Femur (tissue), 1 donor: ENCODE measurements at regions not wholly inside any gene's neighbourhood (a gene's known extent, or its start where the extent isn't known, plus 50 kb on each side); places are given as distances from the start of the nearest gene placed in this dataset.

Experiments
- DNase-seq: peaks from one replicate; pipeline ENCODE4 v3.0.0-alpha.2; 2017

- no peak for DNase-seq
Measured at GRCh38 chr6:94510877-94511276, 1066.5 kb upstream of the MANEA start.

DNA sequence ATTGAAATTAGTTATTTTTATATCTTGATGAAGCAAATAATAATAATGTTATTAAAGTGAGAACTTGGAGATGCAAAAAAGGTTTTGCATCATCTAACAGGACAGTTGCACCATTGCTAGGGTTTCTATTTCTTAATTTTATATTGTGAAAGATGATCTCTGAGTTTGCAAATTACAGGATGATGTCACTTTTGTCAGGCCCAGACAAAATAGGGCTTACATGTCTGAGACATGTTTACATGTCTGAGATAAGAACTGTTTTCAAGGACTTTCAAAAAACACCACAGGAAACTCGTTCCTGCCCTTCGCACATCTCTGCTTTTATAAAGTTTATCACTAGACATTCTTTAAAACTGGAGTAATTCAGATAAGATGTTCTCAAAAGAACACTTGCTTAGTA is 1075.8 kb upstream of the MANEA start:
- no peak for DNase-seq

GRCh38 chr6:94498099-94498498 is 1078.7 kb upstream of the EPHA7 start:
- no peak for DNase-seq

DNA sequence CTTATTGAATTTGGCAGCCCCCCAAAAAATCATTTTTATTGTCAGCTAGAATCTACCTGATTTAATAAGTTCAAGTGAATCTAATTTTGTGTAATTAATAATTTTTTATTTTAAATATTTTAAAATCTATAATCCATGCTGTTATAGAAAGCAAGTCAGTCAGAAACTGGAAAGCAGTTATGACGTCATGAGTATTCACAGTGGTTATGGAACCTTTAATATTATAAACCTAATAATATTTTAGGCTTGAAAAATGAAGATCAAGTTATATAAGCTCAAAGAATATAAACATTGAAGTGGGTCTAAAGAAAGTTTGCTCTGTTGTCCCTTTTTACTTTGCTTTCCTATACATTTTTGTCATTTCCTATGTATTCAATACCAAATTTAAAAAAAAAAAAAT is 1075.1 kb upstream of the EPHA7 start:
- DNase-seq, result no peak

- no peak for DNase-seq
Measured at GRCh38 chr6:94487371-94487770, 1068.0 kb upstream of the EPHA7 start.

DNA sequence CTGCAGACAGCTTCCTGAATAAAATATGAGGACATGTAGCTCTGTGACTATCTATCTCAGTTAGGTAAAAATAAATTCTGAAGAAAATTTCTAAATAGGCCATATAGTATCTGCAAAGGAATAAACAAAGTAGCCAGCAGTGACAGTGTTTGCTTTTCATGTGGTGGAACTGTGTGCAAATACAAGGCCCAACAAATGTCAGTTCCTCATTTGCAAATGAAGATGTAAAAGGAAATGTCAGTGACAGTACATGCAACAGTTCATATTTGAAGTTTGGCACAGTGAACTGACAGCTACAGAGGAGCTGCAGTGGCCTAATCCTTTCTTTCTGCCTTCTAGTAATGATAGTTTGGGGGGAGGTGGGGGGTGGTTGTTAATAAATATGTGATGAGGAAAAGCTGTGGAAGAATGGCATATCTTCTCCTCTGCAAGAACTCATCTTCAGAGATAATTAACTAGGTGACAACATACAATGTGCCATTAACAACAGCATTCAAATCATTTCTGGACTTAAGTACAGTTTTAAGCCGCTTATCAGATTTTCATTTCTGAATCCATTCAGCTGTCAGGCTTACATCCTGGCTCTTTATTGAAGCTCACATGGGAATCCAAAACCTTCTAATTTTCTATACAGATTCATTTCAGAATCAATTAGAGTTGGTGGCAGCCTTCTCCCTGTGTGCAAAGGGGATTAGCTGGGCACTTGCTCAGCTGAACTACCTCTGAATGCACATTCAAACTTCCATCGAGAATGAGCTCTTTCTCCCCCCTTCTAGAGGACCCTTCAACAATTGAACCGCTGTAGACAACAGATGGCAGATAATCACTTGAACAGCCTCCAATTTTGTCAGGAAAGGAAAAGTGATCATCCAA is 1059.0 kb upstream of the EPHA7 start:
- no peak for DNase-seq

DNA sequence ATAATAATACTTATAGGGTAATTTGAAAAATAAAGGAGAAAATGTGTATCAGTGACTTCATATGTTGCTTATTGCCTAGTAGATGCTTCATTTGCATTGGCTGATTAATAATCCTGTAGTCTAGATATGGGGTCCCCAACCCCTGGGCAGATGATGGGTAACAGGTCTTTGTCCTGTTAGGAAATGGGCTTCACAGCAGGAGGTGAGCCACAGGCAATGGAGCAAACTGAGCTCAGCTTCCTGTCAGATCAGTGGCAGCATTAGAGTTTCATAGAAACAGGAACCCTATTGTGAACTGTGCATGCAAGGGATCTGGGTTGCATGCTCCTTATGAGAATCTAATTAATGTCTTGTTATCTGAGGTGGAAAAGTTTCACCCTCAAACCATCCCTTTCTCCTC is 1049.5 kb upstream of the EPHA7 start:
- DNase-seq, result no peak

DNA sequence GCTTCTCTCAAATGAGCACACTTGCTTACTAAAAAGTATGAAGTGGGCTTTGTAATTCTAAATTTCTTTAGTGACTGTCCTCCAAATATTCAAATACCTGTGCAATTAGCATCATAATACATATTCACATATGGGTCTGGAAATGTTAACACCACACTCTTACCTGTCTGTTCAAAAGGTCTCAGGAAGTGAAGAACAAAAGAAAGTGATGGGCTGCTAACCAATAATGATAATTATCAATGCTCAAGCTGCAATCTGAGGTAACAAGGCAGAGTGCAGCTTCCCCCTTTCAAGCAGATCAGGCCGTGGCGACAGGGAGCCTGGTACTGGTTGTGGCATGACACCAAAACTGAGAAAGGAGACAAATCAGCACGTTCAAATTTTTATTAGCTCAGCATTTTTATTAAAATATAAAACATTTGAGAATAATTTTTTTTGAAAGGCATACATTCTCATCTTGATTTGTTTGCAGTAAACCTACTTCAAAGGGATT is 1044.7 kb upstream of the EPHA7 start:
- DNase-seq, result no peak

GRCh38 chr6:94463306-94463705 is 1043.9 kb upstream of the EPHA7 start:
- no peak for DNase-seq

DNA sequence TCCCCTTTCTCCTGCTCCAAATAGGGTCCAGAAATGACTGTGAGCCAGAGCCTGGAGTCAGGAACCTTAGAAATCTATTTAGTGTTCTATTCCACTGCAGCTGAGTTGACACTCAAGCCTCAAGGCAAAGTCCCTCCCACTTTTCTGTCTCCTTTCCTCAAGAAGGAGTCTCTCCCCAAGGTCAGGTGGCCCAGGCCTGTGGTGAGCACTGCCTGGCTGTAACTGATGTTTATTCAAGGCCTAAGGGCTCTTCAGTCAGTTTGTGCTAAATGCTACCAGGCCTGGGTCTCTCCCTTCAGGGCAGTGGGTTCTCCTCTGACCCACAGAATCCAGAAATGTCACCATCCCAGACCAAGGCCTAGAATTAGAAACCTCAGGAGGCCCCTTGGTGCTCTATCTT is 1042.9 kb upstream of the EPHA7 start:
- no peak for DNase-seq

- no peak for DNase-seq
Measured at GRCh38 chr6:94456266-94456665, 1036.9 kb upstream of the EPHA7 start.

DNA sequence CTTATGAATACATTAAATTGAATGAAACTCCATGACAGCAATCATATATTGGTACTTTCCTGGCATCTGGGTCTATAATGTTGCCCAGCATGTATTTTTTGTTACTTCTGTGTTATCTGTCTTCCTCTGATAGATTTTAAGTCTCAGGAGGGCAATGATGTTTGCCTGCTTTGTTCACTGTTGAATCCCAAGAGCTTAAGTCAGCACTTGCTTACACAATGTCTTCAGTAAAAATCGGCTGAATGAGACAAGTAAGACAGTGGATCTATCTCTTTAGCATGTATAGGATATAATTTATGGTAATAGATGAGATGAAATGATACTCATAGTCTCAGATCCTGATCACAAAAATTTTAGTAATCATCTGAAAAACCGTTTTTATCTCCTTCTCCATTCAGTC is 1034.9 kb upstream of the EPHA7 start:
- DNase-seq, result no peak

DNA sequence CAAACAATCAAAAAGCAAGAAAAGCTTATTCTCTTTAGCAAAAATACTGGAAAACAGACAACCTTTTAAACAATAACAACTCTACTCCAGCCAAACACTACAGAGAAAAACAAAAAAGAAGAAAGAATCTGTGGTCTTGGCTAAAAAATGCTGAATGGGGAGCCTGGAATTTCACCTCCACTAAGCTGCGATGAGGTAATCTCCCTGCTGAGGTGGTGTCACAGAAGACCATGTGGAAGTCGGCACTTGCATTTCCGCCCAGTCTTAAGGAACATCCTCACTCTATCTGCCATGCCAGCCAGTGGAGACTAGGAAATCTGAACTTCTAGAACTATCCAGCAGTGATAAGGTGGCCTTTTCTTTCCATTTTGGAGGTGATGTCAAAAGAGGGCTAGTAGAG is 1026.8 kb upstream of the EPHA7 start:
- no peak for DNase-seq

- no peak for DNase-seq
Measured at GRCh38 chr6:94443701-94444100, 1024.3 kb upstream of the EPHA7 start.

- DNase-seq, result no peak
Measured at GRCh38 chr6:94424692-94425091, 1005.3 kb upstream of the EPHA7 start.

- DNase-seq, result no peak
Measured at GRCh38 chr6:94417363-94417762, 998.0 kb upstream of the EPHA7 start.

GRCh38 chr6:94414041-94414440 is 994.7 kb upstream of the EPHA7 start:
- DNase-seq, result no peak

GRCh38 chr6:94401311-94401710 is 982.0 kb upstream of the EPHA7 start:
- no peak for DNase-seq

GRCh38 chr6:94394822-94395221 is 975.5 kb upstream of the EPHA7 start:
- DNase-seq, result no peak

DNA sequence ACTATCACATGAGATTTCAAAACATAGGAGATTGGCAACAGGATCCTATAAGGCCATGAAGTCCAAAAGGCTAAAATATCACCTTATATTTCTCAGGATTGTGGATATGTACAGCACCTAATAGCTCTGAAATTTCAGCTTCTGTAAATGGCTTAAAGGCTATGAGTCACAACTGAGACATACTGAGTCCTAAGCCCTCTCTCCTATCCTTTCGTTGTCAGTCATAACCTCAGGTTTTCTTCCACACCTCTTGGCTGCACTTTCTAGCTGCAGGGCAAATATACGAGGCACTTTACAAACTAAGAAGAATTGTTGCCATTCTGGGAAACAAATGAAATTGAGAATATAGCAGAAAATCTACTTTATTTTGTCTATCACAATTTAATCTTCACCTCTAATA is 969.9 kb upstream of the EPHA7 start:
- no peak for DNase-seq

DNA sequence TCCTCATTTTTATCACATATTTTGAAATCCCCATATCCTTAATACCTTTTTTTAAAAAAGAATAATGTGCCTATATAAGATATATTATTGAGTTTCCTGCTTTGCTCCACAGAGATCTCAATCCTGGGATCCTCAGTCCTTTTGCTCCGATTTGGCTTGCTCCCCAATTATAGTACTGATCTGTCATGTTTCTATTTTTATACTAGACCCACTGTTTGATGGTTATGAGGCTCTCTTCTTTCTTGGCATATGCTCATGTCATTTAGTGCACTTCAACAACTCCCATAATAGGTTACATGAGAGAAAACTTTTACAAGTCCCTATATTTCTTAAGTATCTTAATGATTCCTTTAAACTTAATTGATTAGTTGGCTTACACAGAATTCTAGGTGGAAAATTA is 958.5 kb upstream of the EPHA7 start:
- no peak for DNase-seq

- DNase-seq, result no peak
Measured at GRCh38 chr6:94376876-94377275, 957.5 kb upstream of the EPHA7 start.

DNA sequence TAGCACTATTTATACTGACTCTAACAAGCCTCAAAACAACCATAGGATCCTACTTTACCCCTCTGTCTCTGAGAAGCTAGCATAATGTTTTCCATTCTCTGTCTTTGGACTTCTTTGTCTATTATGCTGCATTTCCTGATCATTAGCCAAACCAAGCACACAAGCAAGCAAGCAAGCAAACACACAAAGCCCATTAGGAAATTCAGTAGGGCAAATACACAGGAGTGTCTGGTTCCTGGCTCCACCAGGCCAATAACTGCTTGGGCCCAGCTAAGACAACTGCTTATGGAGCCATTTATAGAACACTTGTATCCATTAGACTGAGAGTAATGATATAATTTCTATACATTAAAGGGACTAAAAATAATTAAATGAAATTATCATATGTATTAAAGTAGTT is 952.9 kb upstream of the EPHA7 start:
- no peak for DNase-seq

DNA sequence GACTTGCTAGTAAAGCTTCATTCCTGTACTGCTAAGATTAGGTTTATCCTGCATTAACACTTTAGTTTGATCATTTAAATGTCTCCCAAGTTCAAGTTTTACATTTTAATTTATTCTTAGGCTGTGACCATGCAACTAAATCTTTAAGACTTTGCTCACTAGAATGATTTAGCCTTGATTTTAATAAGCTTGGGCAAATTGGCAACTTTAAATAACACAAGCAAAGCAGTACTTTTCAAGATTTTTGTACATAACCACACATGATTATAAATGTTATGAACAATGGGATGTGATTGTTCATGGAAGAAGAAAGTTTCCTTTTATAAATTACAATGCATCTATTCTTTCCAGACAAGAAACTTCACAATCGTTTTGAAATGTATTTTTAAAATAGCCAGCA is 948.0 kb upstream of the EPHA7 start:
- no peak for DNase-seq
